Activated T-helper 1 cell treated with anti-CD3 and anti-CD28 coated beads, Interleukin-12 subunit alpha, Interleukin-12 subunit beta, Interleukin-2, Interleukin-4 antibody, amounts not matched to agents 30 ng/mL and 10 ng/mL and 1 ng/mL, durations not matched to agents 14 hours and 24 hours and 36 hours (primary cell): ENCODE measurements at regions not wholly inside any gene's neighbourhood (a gene's known extent, or its start where the extent isn't known, plus 50 kb on each side); places are given as distances from the start of the nearest gene placed in this dataset.

Experiments
- DNase-seq: peaks from one replicate; pipeline ENCODE4 v3.0.0; 2021; ENCODE audit warnings: low spot score
- H3K27ac Mint-ChIP-seq: one replicate; pipeline ENCODE4 v1.8.0; 2021; ENCODE audit warnings: mild to moderate bottlenecking, mixed read lengths
- H3K27me3 Mint-ChIP-seq: one replicate; pipeline ENCODE4 v1.8.0; 2022; ENCODE audit warnings: mild to moderate bottlenecking, moderate library complexity, mixed read lengths; ENCODE audit not compliant: insufficient read depth
- H3K36me3 Mint-ChIP-seq: one replicate; pipeline ENCODE4 v1.8.0; 2021; ENCODE audit warnings: low read depth, mixed read lengths
- H3K4me1 Mint-ChIP-seq: one replicate; pipeline ENCODE4 v1.8.0; 2021; ENCODE audit warnings: low read depth, mixed read lengths
- H3K4me3 Mint-ChIP-seq: one replicate; pipeline ENCODE4 v1.8.0; 2021; ENCODE audit warnings: mild to moderate bottlenecking, moderate library complexity, mixed read lengths
- H3K9me3 Mint-ChIP-seq: one replicate; pipeline ENCODE4 v1.8.0; 2021; ENCODE audit warnings: mixed read lengths
- intact Hi-C: fragments of 100-400 bp; cut with micrococcal nuclease; formaldehyde crosslinking; loops from one replicate; pipeline ENCODE4 v1.15.1; 2024

- Mint-ChIP-seq H3K4me1 (no peaks in the 10 kb centered on the region), H3K36me3 (no peaks in the 10 kb centered on the region), H3K9me3 (peaks cover 4% of the 10 kb centered on the region), H3K4me3 (no peak overlapping the region), H3K27me3 (no peaks in the 10 kb centered on the region), H3K27ac (no peak overlapping the region)
- intact Hi-C loops, result no loop called here
- no peak for DNase-seq
Observed at GRCh38 chr5:106171708-106172107, 1499.0 kb downstream of the EFNA5 start.

- Mint-ChIP-seq H3K36me3 (no peaks in the 10 kb centered on the region), H3K27ac (no peak overlapping the region), H3K9me3 (peaks cover 7% of the 10 kb centered on the region), H3K4me3 (no peak overlapping the region), H3K4me1 (no peaks in the 10 kb centered on the region), H3K27me3 (no peaks in the 10 kb centered on the region)
- intact Hi-C loops, result no loop called here
- DNase-seq, result no peak
Observed at GRCh38 chr5:106171132-106171531, 1499.6 kb downstream of the EFNA5 start.

- H3K4me3 Mint-ChIP-seq, result no peak overlapping the region
- H3K9me3 Mint-ChIP-seq, result peaks cover 3% of the 10 kb centered on the region
- DNase-seq, result no peak
- H3K27ac Mint-ChIP-seq, result no peak overlapping the region
- no peaks in the 10 kb centered on the region for H3K36me3 Mint-ChIP-seq
- no peaks in the 10 kb centered on the region for H3K27me3 Mint-ChIP-seq
- intact Hi-C loops, result no loop called here
- no peaks in the 10 kb centered on the region for H3K4me1 Mint-ChIP-seq
Observed at GRCh38 chr5:106167766-106168165, 1503.0 kb downstream of the EFNA5 start.

- DNase-seq, result no peak
- intact Hi-C loops, result no loop called here
- no peaks in the 10 kb centered on the region for H3K4me1 Mint-ChIP-seq
- no peak overlapping the region for H3K4me3 Mint-ChIP-seq
- H3K27me3 Mint-ChIP-seq, result no peaks in the 10 kb centered on the region
- H3K27ac Mint-ChIP-seq, result no peak overlapping the region
- no peaks in the 10 kb centered on the region for H3K36me3 Mint-ChIP-seq
- peaks cover 3% of the 10 kb centered on the region for H3K9me3 Mint-ChIP-seq
Observed at GRCh38 chr5:106163233-106163632, 1507.5 kb downstream of the EFNA5 start.

- no peak for DNase-seq
- Mint-ChIP-seq H3K4me3 (no peak overlapping the region), H3K4me1 (no peaks in the 10 kb centered on the region), H3K36me3 (no peaks in the 10 kb centered on the region), H3K27me3 (no peaks in the 10 kb centered on the region), H3K9me3 (peaks cover 4% of the 10 kb centered on the region), H3K27ac (no peak overlapping the region)
- intact Hi-C loops, result no loop called here
Observed at GRCh38 chr5:106159616-106160015, 1511.1 kb downstream of the EFNA5 start.

GRCh38 chr5:106154280-106154716 is 1516.4 kb downstream of the EFNA5 start:
- H3K36me3 Mint-ChIP-seq, result no peaks in the 10 kb centered on the region
- H3K4me1 Mint-ChIP-seq, result no peaks in the 10 kb centered on the region
- no peaks in the 10 kb centered on the region for H3K27me3 Mint-ChIP-seq
- intact Hi-C loops, result no loop called here
- DNase-seq, result no peak
- H3K9me3 Mint-ChIP-seq, result peaks cover 12% of the 10 kb centered on the region
- H3K4me3 Mint-ChIP-seq, result no peak overlapping the region
- no peak overlapping the region for H3K27ac Mint-ChIP-seq

GRCh38 chr5:106152569-106152968 is 1518.2 kb downstream of the EFNA5 start:
- H3K4me1 Mint-ChIP-seq, result no peaks in the 10 kb centered on the region
- no peak for DNase-seq
- no peaks in the 10 kb centered on the region for H3K36me3 Mint-ChIP-seq
- H3K4me3 Mint-ChIP-seq, result no peak overlapping the region
- peaks cover 15% of the 10 kb centered on the region for H3K9me3 Mint-ChIP-seq
- no peak overlapping the region for H3K27ac Mint-ChIP-seq
- intact Hi-C loops, result no loop called here
- H3K27me3 Mint-ChIP-seq, result no peaks in the 10 kb centered on the region

- no peaks in the 10 kb centered on the region for H3K9me3 Mint-ChIP-seq
Observed at GRCh38 chr5:106142116-106142515, 1528.6 kb downstream of the EFNA5 start.

GRCh38 chr5:106140101-106140500 is 1530.6 kb downstream of the EFNA5 start:
- H3K27me3 Mint-ChIP-seq, result no peaks in the 10 kb centered on the region
- H3K36me3 Mint-ChIP-seq, result no peaks in the 10 kb centered on the region
- H3K4me1 Mint-ChIP-seq, result no peaks in the 10 kb centered on the region
- no peak overlapping the region for H3K27ac Mint-ChIP-seq
- no peak for DNase-seq
- intact Hi-C loops, result no loop called here
- H3K9me3 Mint-ChIP-seq, result no peaks in the 10 kb centered on the region
- no peak overlapping the region for H3K4me3 Mint-ChIP-seq

More at GRCh38 chr5:106142116-106142515, 1528.6 kb downstream of the EFNA5 start:
- H3K27ac Mint-ChIP-seq, result no peak overlapping the region
- intact Hi-C loops, result no loop called here
- H3K27me3 Mint-ChIP-seq, result no peaks in the 10 kb centered on the region
- H3K4me3 Mint-ChIP-seq, result no peak overlapping the region
- H3K36me3 Mint-ChIP-seq, result no peaks in the 10 kb centered on the region
- DNase-seq, result no peak
- H3K4me1 Mint-ChIP-seq, result no peaks in the 10 kb centered on the region

GRCh38 chr5:106136061-106136460 is 1534.7 kb downstream of the EFNA5 start:
- no peaks in the 10 kb centered on the region for H3K36me3 Mint-ChIP-seq
- DNase-seq, result no peak
- no peaks in the 10 kb centered on the region for H3K27me3 Mint-ChIP-seq
- no peaks in the 10 kb centered on the region for H3K9me3 Mint-ChIP-seq
- no peak overlapping the region for H3K27ac Mint-ChIP-seq
- no peak overlapping the region for H3K4me3 Mint-ChIP-seq
- intact Hi-C loops, result no loop called here
- no peaks in the 10 kb centered on the region for H3K4me1 Mint-ChIP-seq

- Mint-ChIP-seq H3K27me3 (no peaks in the 10 kb centered on the region), H3K9me3 (no peaks in the 10 kb centered on the region), H3K36me3 (no peaks in the 10 kb centered on the region), H3K4me1 (no peaks in the 10 kb centered on the region), H3K4me3 (no peak overlapping the region), H3K27ac (no peak overlapping the region)
- DNase-seq, result no peak
- intact Hi-C loops, result no loop called here
Observed at GRCh38 chr5:106135473-106135872, 1535.3 kb downstream of the EFNA5 start.

- Mint-ChIP-seq H3K4me1 (no peaks in the 10 kb centered on the region), H3K36me3 (no peaks in the 10 kb centered on the region), H3K9me3 (no peaks in the 10 kb centered on the region), H3K27me3 (no peaks in the 10 kb centered on the region), H3K4me3 (no peak overlapping the region), H3K27ac (no peak overlapping the region)
- intact Hi-C loops, result no loop called here
- no peak for DNase-seq
Observed at GRCh38 chr5:106134549-106134948, 1536.2 kb downstream of the EFNA5 start.

- Mint-ChIP-seq H3K27me3 (no peaks in the 10 kb centered on the region), H3K27ac (no peak overlapping the region), H3K36me3 (no peaks in the 10 kb centered on the region), H3K4me3 (no peak overlapping the region), H3K4me1 (no peaks in the 10 kb centered on the region), H3K9me3 (no peaks in the 10 kb centered on the region)
- DNase-seq, result no peak
- intact Hi-C loops, result no loop called here
Observed at GRCh38 chr5:106127985-106128384, 1542.8 kb downstream of the EFNA5 start.

GRCh38 chr5:106127341-106127781 is 1543.4 kb downstream of the EFNA5 start:
- no peak overlapping the region for H3K27ac Mint-ChIP-seq

More at GRCh38 chr5:106127341-106127781, 1543.4 kb downstream of the EFNA5 start:
- Mint-ChIP-seq H3K4me3 (no peak overlapping the region), H3K4me1 (no peaks in the 10 kb centered on the region), H3K9me3 (no peaks in the 10 kb centered on the region), H3K36me3 (no peaks in the 10 kb centered on the region), H3K27me3 (no peaks in the 10 kb centered on the region)
- intact Hi-C loops, result no loop called here
- DNase-seq, result no peak
